ENCODE measurements at regions not wholly inside any gene's neighbourhood (a gene's known extent, or its start where the extent isn't known, plus 50 kb on each side); places are given as distances from the start of the nearest gene placed in this dataset.

DNA sequence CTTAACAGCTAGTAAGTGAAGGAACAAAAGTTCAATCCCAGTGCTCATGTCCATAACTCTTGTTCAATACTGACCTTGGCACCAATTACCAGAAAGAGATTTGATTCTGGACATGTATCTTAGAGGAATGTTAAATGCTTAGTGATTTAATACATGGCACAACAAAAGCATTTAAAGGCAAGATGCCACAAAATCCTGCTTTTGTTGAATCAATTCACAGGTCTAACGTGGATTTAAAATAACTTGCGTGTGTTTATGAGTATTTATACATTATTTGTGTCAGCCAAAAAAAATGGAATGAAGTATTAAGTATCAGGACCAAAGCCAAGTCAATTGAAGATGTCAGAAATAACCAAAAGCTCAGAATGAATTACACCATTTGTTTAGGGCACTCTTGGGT, 85.4 kb upstream of the GIMD1 start:
- no peak for TF ChIP-seq GATA3 (IDR thresholded peaks at IDR 0.05; ENCODE audit: low read depth, low read length)
- TF ChIP-seq GATA2 (IDR thresholded peaks at IDR 0.05; ENCODE audit: low read depth, low read length): no peak

DNA sequence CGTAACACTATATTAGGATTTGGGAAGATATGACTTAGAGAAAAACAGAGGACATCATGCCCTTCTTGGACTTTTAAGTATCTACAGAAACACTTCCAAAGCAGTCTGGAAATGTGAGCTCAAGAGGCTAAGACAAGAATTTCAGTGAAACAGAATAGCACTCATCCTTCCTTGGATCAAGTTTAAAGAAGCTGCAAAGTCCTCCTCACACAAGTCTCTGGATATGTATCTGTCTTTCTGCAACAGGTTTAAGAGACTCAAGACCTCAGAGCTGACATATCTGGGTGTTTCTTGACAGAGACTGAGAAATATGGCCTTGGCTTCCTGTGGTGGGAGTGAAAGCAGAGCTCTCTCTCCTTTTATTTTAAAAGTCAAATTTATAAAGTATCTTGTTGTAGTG, 82.5 kb upstream of the GIMD1 start:
- TF ChIP-seq GATA3 (IDR thresholded peaks at IDR 0.05; ENCODE audit: low read depth, low read length) (no peak), GATA2 (IDR thresholded peaks at IDR 0.05; ENCODE audit: low read depth, low read length) (no peak)

DNA sequence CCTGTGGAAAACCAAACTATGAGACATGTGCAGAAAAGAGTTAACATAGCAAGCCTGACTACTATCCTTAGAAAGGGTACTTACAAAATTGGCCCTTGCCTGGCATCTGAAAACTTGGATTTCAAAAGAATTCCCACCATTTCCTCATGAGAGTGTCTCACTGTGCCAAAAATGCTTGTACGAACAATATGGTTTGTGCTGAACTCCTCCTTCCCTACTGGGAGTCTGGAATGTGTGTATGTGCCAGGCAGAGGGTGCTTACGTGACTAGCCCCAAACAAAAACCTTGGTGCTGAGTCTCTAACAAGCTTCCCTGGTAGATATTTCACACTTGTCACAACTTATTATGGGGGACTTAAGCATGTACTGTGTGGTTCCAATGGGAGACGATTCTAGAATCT, 81.7 kb upstream of the GIMD1 start:
- TF ChIP-seq GATA2 (IDR thresholded peaks at IDR 0.05; ENCODE audit: low read depth, low read length) (no peak), GATA3 (IDR thresholded peaks at IDR 0.05; ENCODE audit: low read depth, low read length) (no peak)

DNA sequence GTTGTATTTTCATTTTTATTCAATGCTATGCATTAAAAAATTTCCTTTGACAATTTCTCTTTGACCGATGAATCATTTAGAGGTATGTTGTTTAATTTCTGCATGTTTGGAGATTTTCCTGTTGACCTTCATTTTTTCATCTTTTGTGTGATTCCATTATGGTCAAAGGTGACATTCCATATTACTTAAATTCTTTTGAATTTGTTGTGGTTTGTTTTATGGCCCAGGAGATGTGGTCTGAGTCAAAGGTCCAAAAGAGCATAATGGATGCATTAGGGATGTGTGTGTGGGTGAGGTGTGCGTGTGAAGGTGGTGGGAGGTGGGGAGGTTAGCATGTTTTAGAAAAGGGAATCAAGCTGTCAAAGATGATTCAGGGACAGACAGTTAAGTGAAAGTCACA, 76.0 kb upstream of the GIMD1 start:
- no peak for TF ChIP-seq GATA3 (IDR thresholded peaks at IDR 0.05; ENCODE audit: low read depth, low read length)
- no peak for TF ChIP-seq GATA2 (IDR thresholded peaks at IDR 0.05; ENCODE audit: low read depth, low read length)

DNA sequence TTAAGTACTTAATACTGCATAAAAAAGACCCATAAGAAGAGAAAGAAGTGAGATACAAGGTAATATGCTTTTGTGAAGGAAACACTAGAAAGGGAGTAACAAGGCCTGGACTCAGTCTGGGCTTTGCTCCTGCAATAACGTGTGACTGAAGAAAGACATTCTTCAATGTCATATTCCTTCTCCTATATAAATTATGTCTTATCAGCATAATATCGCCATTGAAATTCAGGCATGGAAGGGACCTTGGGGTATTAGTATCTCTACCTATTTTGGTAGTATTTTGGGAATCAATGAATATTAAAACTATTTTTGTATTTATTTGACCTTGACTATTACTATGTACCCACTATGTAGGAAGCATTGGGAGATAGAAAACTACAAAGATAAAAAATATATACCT, 62.2 kb upstream of the GIMD1 start:
- TF ChIP-seq GATA2 (IDR thresholded peaks at IDR 0.05; ENCODE audit: low read depth, low read length): no peak
- TF ChIP-seq GATA3 (IDR thresholded peaks at IDR 0.05; ENCODE audit: low read depth, low read length): no peak

DNA sequence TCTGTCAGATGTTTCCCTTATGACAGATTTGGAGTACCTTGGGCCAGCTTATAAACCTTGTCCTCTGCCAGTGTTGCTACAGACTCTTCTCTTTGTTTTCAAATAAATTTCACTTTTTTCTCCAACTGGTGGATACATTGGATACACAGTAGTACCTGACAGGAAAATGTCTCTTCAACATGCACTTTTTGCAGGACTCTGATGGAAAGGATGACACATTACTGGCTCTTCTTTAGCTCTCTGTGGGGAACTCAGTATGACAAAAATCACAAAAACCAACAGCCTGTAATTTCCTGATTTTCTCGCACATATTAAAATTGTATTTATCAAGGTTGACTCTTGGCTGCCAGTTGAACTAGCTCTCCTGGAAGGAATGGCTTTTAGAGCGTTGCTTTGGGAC, 61.3 kb upstream of the GIMD1 start:
- TF ChIP-seq GATA3 (IDR thresholded peaks at IDR 0.05; ENCODE audit: low read depth, low read length): no peak
- no peak for TF ChIP-seq GATA2 (IDR thresholded peaks at IDR 0.05; ENCODE audit: low read depth, low read length)

DNA sequence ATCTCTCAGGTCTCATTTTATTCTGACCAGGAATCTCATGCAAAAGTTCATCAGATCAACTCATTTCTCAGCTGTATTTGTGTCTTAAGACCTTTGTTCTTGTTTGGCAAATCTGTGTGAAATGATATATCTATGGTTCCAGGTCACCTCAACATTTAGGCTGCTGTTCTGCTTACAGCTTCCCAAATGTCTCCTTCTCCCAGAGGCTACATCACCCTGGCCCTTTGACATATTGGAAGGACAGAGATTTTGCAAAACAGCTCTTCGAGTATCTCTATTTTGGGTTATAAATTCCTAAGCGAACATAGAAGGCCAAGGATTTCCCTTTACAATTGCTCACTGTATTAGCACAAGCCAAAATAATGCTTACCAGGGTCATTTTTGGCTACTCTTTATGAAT, 57.5 kb upstream of the GIMD1 start:
- TF ChIP-seq GATA2 (IDR thresholded peaks at IDR 0.05; ENCODE audit: low read depth, low read length): no peak
- no peak for TF ChIP-seq GATA3 (IDR thresholded peaks at IDR 0.05; ENCODE audit: low read depth, low read length)

DNA sequence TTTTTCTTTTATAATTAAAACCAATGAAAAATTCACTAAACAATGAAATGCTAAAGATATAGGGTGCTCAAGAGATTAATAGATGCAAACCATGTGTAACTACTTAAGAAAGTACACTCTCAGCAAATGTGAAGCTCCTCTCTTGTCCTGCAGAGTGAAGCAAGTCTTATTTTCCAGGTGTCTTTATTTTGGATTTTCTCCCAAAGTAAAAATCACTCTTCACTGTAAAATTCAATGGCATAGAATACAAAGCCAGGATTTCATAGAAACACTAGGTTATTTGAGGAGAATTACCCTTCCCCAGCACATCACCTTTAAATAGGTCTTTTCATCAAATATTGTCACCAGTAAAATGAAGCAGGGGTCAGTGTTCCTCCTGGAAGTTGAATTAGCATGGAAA, 57.0 kb upstream of the GIMD1 start:
- no peak for TF ChIP-seq GATA3 (IDR thresholded peaks at IDR 0.05; ENCODE audit: low read depth, low read length)
- no peak for TF ChIP-seq GATA2 (IDR thresholded peaks at IDR 0.05; ENCODE audit: low read depth, low read length)

DNA sequence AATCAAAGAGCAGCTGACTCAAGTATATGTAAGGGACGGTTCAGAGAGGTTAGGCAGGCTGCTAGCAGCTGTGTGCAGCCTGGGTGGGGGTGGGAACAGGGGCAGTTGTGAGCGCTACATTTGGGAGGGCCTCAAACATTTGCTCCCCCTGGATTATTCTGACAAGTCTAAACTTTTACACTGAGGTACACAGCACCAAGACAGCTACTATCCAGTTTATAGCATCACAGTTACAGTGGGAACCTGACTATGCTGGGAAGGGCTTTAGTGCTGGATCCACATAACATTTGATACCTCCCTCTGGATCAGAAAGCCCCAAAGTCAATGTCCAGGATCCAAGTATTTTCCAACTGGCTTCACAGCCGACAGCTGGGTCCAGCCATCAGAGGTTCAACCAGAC, 55.8 kb upstream of the GIMD1 start:
- TF ChIP-seq GATA3 (IDR thresholded peaks at IDR 0.05; ENCODE audit: low read depth, low read length) (no peak), GATA2 (IDR thresholded peaks at IDR 0.05; ENCODE audit: low read depth, low read length) (no peak)

DNA sequence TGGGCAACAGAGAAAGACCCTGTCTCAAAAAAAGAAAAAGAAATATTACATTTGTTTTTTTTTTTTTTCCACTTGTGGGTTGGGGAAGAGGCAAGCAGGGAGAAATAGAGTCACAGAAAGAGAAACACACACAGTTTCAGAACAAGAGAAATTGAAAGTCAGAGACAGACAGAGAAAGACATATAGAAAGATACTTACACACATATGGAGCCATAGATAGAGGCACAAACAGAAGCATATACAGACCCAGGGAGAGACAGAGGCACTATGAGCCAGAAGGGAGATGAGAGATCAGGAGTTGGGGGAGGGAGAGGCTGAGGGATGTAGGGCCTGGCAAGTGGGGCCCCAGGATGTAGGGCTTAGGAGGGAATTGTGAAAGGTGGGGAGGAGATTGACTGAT, 55.2 kb upstream of the GIMD1 start:
- TF ChIP-seq GATA2 (IDR thresholded peaks at IDR 0.05; ENCODE audit: low read depth, low read length) (no peak), GATA3 (IDR thresholded peaks at IDR 0.05; ENCODE audit: low read depth, low read length) (no peak)

DNA sequence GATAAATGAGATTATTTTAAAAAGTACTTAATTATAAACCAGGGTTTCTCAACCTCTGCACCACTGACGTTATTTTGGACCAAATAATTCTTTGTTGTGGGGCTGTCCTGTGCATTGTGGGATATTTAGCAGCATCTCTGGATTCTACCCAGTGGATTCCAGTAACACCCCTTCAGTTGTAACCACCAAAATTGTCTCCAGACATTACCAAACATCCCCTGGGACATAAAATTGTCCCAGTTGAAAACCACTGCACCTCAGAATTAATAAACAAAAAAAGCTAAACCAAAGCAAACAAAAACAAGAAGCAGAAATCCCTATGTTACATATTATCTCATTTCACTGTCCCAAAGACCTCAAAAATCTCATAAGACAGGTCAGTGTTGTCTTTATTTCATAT, 54.2 kb upstream of the GIMD1 start:
- TF ChIP-seq GATA2 (IDR thresholded peaks at IDR 0.05; ENCODE audit: low read depth, low read length) (no peak), GATA3 (IDR thresholded peaks at IDR 0.05; ENCODE audit: low read depth, low read length) (no peak)

DNA sequence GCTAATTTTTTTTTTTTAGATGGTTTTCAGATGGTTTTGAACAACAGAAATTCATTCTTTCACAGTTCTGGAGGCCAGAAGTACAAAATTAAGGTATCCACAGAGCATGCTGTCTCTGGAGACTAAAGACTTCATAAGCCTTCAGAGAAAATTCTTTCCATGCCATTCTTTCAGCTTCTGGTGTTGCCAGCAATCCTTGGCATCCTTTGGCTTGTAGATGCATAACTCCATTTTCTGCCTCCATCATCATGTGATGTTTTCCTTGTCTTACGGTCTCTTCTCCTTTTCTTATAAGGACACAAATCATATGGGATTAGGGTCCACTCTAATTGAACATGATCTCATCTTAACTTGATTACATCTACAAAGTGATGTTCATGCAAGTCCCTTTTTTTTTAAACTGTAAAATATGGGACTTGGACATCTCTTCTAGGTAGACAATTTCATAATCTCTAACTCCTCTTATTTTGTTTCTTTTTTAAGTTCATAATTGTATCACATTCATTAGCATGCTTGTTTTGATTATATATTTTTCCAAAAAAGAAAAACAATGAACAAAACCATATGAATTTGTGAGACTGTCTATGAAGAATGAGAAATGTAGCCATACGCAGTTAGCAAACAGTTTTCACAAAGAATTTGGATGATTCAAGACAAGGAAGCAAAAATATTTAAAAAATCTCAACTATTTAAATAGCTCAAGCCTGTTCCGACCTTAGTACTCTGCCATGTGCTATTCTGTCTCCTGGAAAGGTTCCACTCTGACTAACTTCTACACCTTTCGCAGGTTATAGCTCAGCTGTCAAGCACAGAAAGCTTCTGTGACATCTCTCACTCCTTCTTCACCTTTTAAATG, 53.1 kb upstream of the GIMD1 start:
- TF ChIP-seq GATA3 (IDR thresholded peaks at IDR 0.05; ENCODE audit: low read depth, low read length) (no peak), GATA2 (IDR thresholded peaks at IDR 0.05; ENCODE audit: low read depth, low read length) (no peak)

DNA sequence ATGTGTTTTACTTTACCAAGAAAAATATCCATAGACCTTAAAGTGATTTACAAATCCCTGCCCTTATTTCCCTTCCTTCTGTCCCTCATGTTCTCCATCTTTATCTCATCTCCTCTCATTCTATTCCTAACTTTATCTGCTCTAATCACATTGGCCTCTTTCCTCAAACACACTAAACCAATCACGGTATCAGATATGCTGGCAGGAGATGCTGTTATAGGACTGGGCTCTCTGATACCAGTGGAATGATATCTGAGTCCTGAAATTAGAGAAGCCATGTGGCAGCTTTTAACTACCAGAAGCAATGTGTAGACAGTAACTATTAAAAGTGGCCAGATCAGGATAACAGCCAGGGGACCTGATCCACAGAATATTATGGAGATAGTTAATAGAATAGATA, 49.9 kb upstream of the GIMD1 start:
- TF ChIP-seq GATA3 (IDR thresholded peaks at IDR 0.05; ENCODE audit: low read depth, low read length): peak; percentile 96
- TF ChIP-seq GATA2 (IDR thresholded peaks at IDR 0.05; ENCODE audit: low read depth, low read length): peak; percentile 96

Measured in SH-SY5Y (cell line).